Heart left ventricle (tissue), 13 donors: ENCODE measurements at regions not wholly inside any gene's neighbourhood (a gene's known extent, or its start where the extent isn't known, plus 50 kb on each side); places are given as distances from the start of the nearest gene placed in this dataset.

ENCODE experiments used
- CTCF ChIP-seq, 12 donors: fragments of 200-600 bp; sonication (generic) in 4 of 12; IDR thresholded peaks; one replicate each; pipeline versions ENCODE4 v1.5.0 to v1.8.0; 2018 to 2022; ENCODE audit warnings: antibody characterized with exemption in 12 of 12, mild to moderate bottlenecking in 5 of 12
- POLR2A ChIP-seq, 2 donors: fragments of 450-650 bp; IDR thresholded peaks; one replicate each; pipeline ENCODE4 v1.6.1; 2017; ENCODE audit warnings: antibody characterized with exemption in 2 of 2, mild to moderate bottlenecking in 2 of 2, moderate library complexity in 2 of 2
- donor health status: ischemic (EF 13 %, LVEDD 7.1; RV severe dilation, severe dysfunction).
- donor health status: DM: no; HTN: yes; CAD: no.
- donor health status: DM: no; HTN: no; CAD: no.
- donor health status: ischemic (EF 25% LVEDD 6.9; RV normal size, moderate dysfunction).
- donor health status: ischemic (EF 25% LVEDD 5.7; RV mildly dilated, moderate dysfunction).
- donor health status: ischemic (EF 35%, LVEDD 5.7; RV mildly dilated, moderate dysfunction).
- donor health status: nonischemic (EF 11% LVEDD 7.7; RV severe dilation, severe dysfunction).
- donor health status: DM: yes; HTN: yes; CAD: no.
- donor health status: PGD.
- donor health status: ischemic (EF 29% LVEDD 5.4; RV normal size, mild dysfunction).
- donor health status: nonischemic (EF 23%, LVEDD 6.1; RV moderate dilation, normal function).

DNA sequence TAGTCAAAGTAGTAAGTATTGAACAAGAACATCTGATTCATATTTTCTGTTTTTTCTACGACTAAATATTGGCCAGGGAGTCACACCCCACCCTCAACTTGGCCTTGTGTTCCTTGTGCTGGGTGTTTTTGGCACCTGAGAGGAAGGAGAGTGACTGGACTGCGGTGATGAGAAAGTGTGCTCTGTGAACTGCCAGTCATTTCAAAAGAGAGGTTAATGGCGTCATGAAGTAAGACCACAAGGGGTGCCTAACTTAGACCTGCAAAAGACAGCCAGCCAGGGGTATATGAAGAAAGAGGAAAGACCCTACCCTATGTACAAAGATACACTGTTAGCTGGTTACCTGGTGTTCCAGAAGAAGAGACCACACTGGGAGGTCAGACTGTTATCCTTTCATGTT, 58.4 kb upstream of the COL8A1 start:
- TF ChIP-seq CTCF (IDR thresholded peaks at IDR 0.05) (no peak), POLR2A (IDR thresholded peaks at IDR 0.05) (no peak)
